ENCODE measurements at regions not wholly inside any gene's neighbourhood (a gene's known extent, or its start where the extent isn't known, plus 50 kb on each side); places are given as distances from the start of the nearest gene placed in this dataset.

DNA sequence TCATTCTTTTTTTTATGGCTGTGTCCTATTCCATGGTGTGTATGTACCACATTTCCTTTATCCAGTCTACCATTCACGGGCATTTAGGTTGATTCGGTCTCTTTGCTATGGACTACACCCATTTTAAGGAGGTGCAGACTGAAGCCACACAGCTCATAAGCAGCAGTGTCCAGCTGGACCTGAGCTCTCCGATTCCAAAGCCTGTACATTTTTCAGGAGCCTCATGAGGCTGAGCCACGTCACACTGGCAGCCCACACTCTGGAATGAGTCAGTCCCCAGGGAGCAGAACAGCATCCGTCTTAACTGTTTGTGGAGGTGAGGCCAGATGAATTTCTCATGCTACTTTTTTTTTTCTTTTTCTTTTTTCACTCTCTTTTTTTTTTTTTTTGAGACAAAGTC is 116.1 kb downstream of the C16orf95 start:
- H3K4me3 ChIP-seq (replicated peaks; ENCODE audit: low read depth, low read length): no peak overlapping the region
- no peaks in the 10 kb centered on the region for H3K36me3 ChIP-seq (ENCODE audit: control insufficient read depth, insufficient read depth, low read length)
- DNase-seq (ENCODE audit: extremely low read depth, insufficient read length): no peak
- H3K27me3 ChIP-seq (replicated peaks; ENCODE audit: control insufficient read depth, insufficient read depth, low read length): no peaks in the 10 kb centered on the region; the same call in 1 of the 2 replicates
- TF ChIP-seq, protein P1, sequence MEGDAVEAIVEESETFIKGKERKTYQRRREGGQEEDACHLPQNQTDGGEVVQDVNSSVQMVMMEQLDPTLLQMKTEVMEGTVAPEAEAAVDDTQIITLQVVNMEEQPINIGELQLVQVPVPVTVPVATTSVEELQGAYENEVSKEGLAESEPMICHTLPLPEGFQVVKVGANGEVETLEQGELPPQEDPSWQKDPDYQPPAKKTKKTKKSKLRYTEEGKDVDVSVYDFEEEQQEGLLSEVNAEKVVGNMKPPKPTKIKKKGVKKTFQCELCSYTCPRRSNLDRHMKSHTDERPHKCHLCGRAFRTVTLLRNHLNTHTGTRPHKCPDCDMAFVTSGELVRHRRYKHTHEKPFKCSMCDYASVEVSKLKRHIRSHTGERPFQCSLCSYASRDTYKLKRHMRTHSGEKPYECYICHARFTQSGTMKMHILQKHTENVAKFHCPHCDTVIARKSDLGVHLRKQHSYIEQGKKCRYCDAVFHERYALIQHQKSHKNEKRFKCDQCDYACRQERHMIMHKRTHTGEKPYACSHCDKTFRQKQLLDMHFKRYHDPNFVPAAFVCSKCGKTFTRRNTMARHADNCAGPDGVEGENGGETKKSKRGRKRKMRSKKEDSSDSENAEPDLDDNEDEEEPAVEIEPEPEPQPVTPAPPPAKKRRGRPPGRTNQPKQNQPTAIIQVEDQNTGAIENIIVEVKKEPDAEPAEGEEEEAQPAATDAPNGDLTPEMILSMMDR (IDR thresholded peaks at IDR 0.05; ENCODE audit: insufficient read depth, low read length, poor library complexity, severe bottlenecking): no peak

DNA sequence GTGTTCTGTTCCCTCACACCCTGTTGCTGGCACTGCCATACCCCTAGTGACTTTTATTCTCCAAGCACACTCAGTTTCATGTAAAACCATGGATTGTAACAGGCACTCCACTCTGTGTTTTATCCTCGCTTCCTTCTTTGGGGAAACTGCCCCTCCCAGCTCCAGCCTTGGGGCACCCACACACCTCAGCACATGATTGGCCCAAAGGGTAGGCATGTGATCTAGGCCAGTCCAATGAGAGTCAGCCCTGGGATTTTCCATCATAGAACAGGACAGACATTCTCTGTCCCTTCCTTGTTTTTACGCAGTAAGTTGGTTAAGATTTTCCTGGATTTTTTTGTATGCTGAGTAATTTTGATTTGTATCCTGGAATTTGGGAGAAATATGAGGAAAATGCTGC is 115.4 kb downstream of the C16orf95 start:
- TF ChIP-seq, protein P1 (IDR thresholded peaks at IDR 0.05; ENCODE audit: insufficient read depth, low read length, poor library complexity, severe bottlenecking): no peak
- Histone ChIP-seq H3K36me3 (ENCODE audit: control insufficient read depth, insufficient read depth, low read length) (no peaks in the 10 kb centered on the region), H3K27me3 (replicated peaks; ENCODE audit: control insufficient read depth, insufficient read depth, low read length) (no peaks in the 10 kb centered on the region; the same call in 1 of the 2 replicates), H3K4me3 (replicated peaks; ENCODE audit: low read depth, low read length) (no peak overlapping the region)
- DNase-seq (ENCODE audit: extremely low read depth, insufficient read length): no peak

DNA sequence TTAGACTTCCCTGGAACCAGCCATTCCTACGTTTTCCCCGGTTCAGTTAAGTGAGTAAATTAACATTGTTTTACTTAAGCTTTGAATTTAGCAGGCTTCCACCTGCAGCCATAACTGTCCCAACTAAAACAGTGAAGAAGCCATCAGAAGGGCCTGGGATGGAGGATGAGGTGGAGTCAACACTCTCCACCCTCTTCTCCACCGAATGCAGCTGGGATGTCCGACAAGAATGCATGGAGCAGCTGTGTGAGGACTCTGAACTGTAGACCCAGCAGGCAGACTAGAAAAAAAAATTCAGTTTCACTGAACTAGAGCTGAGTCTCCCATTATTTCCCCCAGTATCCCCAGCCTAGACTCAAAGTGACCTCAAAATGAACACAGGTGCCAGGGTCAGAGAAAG is 114.8 kb downstream of the C16orf95 start:
- H3K4me3 ChIP-seq (replicated peaks; ENCODE audit: low read depth, low read length): no peak overlapping the region
- no peaks in the 10 kb centered on the region; the same call in 1 of the 2 replicates for H3K27me3 ChIP-seq (replicated peaks; ENCODE audit: control insufficient read depth, insufficient read depth, low read length)
- H3K36me3 ChIP-seq (ENCODE audit: control insufficient read depth, insufficient read depth, low read length): no peaks in the 10 kb centered on the region
- no peak for DNase-seq (ENCODE audit: extremely low read depth, insufficient read length)
- TF ChIP-seq, protein P1 (IDR thresholded peaks at IDR 0.05; ENCODE audit: insufficient read depth, low read length, poor library complexity, severe bottlenecking): no peak

DNA sequence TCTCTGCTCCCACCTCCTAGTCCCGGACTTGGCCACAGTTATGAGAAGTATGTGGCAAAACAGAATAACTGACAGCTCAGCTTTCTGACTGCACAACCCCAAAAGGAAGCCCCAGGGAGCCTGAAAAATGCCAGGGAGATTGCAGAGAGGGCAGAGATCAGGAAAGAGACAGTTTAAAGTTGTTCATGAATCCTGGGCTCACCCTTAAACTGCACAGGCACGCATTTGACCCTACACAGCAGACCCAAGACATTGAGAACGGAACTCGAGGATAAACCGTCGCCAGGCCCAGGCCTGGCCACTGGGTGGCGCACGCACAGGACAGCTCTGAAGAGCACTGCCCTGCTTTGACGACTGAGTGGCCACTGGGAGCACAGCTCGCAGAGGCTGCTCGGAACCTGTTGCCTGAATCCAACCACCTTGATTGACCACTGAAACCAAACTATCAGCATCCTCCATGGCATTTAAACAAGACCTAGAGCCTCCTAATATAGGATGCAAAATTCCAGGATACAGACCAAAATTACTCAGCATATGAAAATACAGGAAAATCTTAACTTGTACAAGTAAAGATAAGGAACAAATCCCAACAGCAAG is 114.0 kb downstream of the C16orf95 start:
- no peak overlapping the region for H3K4me3 ChIP-seq (replicated peaks; ENCODE audit: low read depth, low read length)
- H3K36me3 ChIP-seq (ENCODE audit: control insufficient read depth, insufficient read depth, low read length): no peaks in the 10 kb centered on the region
- TF ChIP-seq, protein P1 (IDR thresholded peaks at IDR 0.05; ENCODE audit: insufficient read depth, low read length, poor library complexity, severe bottlenecking): peak; percentile 87
- peak; percentile 57 for DNase-seq (ENCODE audit: extremely low read depth, insufficient read length)
- no peaks in the 10 kb centered on the region; the same call in 1 of the 2 replicates for H3K27me3 ChIP-seq (replicated peaks; ENCODE audit: control insufficient read depth, insufficient read depth, low read length)

DNA sequence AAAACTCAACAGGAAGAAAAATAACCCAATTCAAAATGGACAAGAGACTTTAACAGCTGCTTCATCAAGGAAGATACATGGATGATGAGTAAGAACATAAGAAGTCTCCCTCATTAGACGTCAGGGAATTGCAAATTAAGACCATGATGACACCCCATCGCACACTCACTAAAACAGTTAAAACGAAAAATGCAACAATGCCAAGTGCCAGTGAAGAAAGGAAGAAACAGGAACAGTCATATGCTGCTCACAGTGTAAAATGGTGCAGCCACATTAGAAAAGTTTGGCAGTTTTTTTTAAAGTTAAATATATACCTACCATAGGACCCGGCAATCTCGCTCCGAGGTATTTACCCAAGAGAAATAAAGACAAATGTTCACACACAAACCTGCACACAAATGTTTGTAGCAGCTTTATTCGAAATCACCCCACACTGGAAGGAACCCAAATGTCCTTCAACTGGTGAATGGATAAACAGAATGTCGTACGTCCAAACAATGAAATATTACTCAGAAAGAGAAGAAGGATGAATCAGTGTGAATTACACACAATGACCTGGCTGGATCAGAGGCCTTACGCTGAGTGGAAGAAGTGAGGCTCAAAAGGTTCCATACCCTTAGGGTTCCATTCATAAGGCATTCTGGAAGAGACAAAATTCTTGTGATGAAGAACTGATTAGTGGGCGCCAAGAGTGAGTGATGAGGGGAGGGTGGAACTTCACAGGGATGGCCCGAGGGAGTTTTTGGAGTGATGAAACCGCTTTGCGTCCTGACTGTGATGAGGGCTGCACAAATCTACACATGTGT is 110.3 kb downstream of the C16orf95 start:
- Histone ChIP-seq H3K27me3 (replicated peaks; ENCODE audit: control insufficient read depth, insufficient read depth, low read length) (no peaks in the 10 kb centered on the region; the same call in 1 of the 2 replicates), H3K36me3 (ENCODE audit: control insufficient read depth, insufficient read depth, low read length) (no peaks in the 10 kb centered on the region), H3K4me3 (replicated peaks; ENCODE audit: low read depth, low read length) (no peak overlapping the region)
- no peak for DNase-seq (ENCODE audit: extremely low read depth, insufficient read length)
- TF ChIP-seq, protein P1 (IDR thresholded peaks at IDR 0.05; ENCODE audit: insufficient read depth, low read length, poor library complexity, severe bottlenecking): no peak

Measured in GM06990 (cell line).